GM19193 (cell line): ENCODE measurements at regions not wholly inside any gene's neighbourhood (a gene's known extent, or its start where the extent isn't known, plus 50 kb on each side); places are given as distances from the start of the nearest gene placed in this dataset.

Experiments used
- POLR2A ChIP-seq: IDR thresholded peaks from 4 replicates; pipeline ENCODE4 v1.6.1; 2011; ENCODE audit not compliant: insufficient read depth, insufficient read length; ENCODE audit errors: extremely low read depth

DNA sequence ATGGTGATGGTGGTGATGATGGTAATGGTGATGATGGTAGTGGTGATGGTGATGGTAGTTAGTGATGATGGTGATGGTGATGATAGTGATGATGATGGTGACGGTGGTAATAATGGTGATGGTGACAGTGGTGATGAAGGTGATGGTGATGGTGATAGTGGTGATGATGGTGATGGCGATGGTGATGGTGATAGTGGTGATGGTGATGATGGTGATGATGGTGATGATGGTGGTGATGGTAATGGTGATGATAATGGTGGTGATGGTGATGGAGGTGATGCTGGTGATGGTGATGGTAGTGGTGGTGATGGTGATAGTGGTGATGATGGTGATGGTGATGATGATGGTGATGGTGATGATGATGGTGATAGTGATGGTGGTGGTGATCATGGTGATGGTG, 148.7 kb upstream of the TNRC6C start:
- no peak for TF ChIP-seq POLR2A

DNA sequence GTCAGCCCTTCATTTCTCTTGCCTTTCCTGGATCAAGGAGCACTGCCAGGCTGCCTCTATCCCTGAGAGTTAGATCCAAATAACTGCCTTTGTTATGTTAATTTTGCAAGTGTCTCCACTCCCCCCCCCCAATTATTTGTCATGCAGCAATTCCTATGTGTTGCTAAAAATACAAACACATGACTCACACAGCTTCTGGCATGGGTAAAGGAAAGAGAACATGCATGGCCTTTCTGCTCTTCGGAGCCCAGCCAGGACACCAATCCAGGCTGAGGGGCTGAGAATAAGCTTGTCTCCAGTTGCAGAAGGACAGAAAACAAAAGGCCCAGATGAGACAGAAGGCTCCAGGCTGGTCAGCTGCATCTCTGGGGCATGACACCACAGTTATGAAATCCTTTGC, 148.0 kb upstream of the TNRC6C start:
- no peak for TF ChIP-seq POLR2A

DNA sequence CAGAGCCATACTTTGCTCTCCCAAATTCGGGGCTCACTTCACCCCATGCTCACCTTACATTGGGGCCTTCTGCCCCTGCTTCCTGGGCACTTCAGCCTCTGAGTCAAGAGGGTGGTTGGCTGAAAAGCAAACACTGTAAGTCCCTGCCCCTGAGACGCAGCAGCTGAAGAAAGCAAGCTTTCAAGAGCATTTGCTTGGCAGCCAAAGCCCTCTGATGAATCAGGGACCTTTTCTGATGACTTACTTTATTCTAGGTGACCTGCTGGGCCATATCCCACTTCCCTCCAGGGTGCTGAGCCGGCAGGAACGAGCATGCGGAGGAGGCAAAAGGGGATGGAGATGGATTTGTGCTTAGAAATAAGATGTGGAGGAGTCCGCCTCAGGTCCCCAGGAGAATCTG, 147.0 kb upstream of the TNRC6C start:
- no peak for TF ChIP-seq POLR2A

DNA sequence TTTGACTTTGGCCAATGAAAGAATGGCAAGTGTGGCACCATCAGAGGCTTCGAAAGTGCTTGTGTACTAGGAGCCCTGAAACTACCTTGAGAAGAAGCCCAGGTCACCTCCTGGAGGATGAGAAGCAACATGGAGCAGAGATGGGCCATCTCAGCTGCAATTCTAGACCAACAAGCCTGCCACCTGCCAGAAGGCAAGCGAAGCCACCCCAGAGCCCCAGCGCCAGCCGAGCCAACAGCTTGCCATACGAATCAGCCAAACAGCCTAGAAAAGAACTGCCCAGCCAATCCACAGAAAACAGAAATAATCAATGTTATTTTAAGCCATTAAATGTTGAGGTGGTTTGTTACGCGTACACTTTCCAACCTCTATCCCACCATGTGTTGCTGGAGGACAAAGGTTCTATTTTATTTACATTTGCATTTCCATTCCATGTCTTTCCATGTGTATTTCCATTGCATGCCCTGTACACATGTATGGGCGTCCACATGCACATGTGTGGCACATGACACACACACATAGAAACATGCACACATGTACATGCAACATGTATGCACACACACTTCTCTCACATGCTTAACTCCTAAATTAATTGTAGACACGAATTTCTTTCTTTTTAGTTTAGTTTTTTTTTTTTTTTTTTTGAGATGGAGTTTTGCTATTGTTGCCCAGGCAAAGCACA, 144.3 kb upstream of the TNRC6C start:
- TF ChIP-seq POLR2A, result no peak

DNA sequence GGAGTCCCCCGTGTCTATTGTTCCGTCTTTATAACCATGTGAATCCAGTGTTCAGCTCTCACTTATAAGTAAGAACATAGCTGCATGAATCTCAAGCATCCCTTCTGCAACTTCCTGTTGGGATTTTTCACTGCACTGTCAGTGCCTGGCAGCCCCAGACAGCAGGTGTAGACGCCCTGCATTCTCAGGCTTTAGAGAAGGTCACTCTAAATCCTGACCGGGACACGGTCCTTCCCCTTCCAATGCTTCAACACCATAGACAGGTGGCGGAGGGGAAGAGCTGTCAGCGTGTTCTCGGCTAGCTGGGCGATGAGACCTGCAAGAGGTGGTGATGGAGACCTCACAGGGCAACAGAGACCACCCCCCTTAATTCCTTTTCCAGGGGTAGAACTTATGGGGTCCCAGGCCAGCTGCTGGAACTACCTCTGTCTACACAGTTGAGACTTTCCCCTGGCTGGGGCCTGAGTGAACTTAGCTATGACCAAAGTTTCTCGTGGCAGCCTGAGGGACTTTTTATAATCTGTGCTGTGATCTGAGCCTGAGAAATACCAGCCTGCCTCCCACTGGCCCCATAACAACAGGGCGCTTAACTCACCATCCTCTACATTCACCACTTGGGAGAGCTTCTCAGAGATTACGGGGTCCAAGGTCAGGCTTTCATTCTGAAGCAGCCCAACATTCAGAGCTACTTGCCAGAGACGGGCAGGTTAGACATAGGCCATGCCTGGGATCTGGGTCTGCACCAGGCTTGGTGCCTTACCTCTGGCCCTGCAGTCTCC, 143.2 kb upstream of the TNRC6C start:
- no peak for TF ChIP-seq POLR2A

DNA sequence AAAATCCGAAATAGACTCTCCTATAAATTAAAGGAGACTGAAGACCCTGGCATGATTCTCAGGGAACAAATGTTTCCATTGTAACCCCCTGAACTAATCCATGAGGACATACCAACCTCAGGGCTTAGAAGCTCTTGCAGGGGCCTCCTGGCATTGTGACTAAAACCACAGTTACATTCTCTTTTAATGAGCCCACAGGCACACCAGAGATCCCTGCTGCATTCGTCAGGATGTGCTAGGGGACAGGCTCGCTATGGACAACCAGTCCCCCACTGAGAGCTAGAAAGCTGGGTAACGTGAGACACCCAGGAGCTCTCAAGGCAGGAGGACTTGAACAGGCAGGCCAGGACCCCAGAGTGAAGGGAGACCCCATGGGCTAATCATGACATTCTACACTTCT, 140.6 kb upstream of the TNRC6C start:
- no peak for TF ChIP-seq POLR2A

DNA sequence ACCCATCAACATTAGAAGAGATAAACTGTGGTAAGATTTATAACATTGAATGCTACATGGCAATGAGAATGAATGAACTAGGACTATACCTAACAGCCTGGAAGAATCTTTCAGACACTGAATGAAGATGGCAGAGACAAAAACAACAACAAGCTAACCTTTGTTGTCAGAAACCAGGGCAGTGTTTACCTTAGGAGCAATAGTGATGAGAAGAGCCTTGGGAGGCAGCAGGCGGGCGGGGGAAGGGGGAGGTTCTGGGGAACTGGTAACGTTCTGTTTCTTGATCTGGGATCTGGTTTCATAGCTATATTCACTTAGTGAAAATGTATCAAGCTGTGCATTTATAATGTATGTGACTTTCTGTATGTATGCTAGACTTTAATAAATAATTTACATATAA, 139.0 kb upstream of the TNRC6C start:
- TF ChIP-seq POLR2A, result no peak

DNA sequence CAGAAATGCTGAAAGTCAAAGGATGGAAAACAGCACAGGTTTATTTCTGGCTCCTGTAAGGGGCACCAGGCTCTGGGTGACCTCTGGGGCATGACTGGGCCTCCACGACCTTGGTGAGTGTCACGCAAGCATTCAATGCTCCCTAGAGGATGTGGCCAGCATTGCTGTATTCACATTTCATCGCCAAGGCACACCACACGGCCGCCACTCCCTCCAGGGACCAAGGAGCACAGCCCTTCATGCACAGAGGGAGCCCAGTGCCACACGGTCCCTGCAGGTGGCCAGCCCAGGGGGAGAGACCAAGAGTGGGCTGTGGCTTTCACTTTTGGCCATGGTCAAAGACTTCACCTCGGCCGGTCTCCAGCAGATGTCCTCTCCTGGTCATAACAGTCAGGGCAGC, 137.4 kb upstream of the TNRC6C start:
- TF ChIP-seq POLR2A, result no peak

DNA sequence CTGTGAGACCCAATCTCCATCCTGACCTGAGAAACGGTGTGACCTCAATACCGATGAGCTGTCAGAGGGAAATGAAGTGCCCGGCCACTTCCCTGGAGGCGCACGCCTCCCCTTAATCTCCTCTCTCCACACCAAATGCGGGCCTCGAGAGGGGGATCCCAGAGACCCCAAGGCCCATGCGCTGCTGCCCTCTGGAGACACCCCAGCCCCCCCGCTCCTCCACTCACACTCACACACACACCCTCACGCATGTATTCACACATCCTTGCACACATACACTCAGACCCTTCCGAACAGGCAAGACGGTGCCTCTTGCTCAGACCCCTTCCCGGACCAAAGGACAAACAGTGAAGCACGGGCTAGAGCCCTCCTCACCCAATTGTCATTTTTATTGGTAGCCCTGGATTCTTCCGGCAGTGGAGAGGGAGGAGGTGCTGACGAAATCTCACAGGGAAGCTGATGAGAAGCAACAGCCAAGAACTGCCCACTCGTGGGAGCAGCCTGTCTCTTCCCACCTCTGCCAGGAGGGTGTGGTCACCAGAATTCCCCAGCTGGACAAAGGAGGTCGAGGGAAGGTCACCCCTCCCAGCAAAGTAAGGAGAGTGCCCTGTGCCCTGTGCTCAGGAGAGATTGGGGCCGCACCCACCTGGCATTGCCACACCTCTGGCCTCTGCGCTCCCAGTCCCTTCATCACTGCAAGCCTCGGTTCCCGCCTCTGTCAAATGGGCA, 136.0 kb upstream of the TNRC6C start:
- no peak for TF ChIP-seq POLR2A

DNA sequence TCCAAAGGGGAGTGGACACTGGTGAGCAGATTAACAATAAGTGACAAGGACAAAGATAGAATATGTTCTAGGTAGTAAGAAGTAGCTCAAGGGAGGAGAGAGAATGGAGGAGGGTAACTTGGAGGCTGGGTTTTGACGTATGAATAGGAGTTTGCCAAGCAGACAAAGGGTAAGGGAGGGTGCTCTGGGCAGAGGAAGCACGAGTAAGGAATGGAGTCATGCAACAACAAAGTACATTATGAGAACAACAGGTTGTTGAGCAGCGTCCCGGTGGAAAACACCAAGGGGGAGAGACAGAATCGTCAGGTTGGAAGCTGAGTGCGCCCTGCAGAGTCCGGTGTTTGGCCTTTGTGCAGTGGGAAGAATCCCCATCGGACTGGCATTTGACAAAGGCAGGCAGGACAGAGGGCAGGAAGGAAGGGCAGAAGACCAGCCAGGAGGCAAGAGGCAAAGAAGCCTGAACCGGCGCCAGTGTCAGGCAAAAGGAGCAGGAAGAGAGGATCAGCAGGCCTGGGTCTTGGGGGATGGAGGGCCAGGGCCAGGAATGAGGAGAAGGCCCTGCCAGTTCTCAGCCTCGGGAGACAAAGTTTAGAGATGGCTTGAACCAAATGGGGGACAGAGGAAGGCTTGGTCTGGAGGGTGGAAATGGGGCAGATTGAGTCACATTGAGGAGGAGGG, 134.3 kb upstream of the TNRC6C start:
- no peak for TF ChIP-seq POLR2A

DNA sequence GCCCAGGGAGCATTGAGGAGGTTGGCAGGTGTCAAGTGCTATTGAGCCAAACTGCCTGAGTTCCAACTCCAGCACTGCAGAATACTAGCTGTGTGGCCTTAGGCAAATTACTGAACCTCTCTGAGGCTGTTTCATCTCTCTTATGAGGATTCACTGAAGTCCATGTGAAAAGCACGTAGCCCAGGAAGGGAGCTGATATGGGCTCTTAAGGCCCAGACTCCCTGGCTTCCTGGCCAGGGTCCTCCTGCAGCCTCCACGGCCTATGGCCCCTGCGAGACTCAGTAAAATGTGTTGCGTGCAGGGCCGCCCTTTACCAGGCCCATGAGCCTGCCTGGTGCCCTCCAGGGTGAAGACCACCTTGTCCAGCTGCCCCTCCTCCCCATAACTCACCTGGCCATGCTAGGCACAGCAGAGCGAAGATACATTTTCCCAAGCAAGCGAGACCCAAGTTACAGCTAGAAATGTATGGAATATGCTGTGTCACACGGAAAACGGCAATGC, 133.7 kb upstream of the TNRC6C start:
- no peak for TF ChIP-seq POLR2A

DNA sequence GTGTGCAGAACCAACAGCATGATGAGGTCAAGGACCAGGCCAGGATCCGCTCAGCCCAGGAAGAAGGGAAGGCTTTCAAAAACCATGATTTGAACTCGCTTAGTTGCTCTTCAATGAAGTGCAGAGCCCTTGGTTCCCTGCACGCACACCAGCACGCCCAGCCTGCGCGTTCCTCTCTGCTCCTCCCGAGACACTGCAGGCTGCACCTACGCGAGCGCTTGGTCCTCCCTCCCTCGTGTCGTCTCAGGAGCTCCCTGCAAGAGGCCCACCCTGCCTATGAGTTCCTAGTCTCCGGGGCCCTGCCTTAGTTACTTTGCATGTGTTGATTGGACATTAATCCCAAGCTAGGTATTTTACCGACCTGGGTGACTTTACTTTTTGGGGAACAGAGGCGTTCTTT, 132.9 kb upstream of the TNRC6C start:
- no peak for TF ChIP-seq POLR2A

DNA sequence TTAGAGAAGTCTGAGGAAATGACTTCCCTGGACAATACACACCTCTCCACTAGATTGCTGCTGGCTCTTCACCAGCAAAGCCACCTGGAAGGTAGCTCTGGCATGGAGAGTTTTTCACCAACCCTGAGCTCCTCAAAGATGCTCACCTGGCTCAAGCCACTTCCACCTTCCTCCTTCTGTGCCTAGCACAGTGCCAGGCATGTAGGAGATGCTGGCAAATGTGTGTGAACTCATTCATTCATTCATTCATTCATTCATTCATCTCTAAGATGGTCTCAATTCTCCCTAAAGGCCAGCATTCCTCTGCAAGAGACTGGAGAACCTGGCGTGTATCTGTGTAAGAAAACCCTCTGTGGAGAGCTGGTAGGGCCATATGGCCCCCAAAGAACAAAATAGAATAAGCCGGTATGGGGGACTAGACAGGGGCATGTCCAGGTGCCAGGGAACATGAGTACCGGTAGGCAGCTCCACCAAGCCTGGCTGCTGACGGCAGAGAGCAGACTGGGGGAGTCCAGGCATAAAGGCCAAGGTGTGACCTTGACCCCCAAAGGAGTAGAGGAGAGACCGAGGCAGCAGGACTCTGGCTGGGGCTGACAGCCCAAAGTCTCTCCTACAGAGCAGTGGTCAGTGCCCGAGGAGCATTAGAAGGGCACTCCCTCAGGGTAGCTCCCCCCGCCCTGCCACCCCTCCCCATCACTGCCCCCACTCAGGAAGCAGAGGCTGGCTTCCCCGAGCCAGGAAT, 132.2 kb upstream of the TNRC6C start:
- no peak for TF ChIP-seq POLR2A

DNA sequence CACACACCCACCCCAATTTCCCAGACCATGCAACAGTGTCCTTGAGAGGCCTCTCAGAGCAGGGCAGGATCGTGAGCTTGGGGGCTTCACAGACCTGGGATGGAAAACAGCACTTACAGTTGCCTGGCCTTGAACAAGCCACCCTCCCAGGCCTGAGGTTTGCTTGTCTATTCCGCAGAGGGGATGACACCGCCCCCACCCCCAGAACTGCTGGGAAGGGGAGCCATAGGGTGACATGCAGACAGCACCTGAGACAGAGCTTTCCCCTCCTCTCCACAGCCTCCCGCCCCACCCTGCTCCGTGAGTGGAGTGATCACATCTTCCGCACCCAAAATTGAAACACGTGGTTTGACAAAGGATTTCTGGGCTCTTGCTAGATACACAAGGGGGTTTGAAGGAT, 131.5 kb upstream of the TNRC6C start:
- TF ChIP-seq POLR2A, result no peak
